ENCODE measurements at regions not wholly inside any gene's neighbourhood (a gene's known extent, or its start where the extent isn't known, plus 50 kb on each side); places are given as distances from the start of the nearest gene placed in this dataset.
"Not testable (repeated sequence)": the region's sequence is repeated elsewhere in the genome, so short reads cannot be mapped to it uniquely, and the experiment has no call there.

GRCh38 chr16:85239239-85239638 lies 127.0 kb upstream of the CIBAR2 start:
- no peak for DNase-seq (ENCODE audit: low read depth in 2 of 2)

GRCh38 chr16:85239871-85240270 lies 127.6 kb upstream of the CIBAR2 start:
- no peak for DNase-seq (ENCODE audit: low read depth in 2 of 2)

- no peak for DNase-seq (ENCODE audit: low read depth in 2 of 2)
Measured at GRCh38 chr16:85240982-85241924, 129.0 kb upstream of the CIBAR2 start.

GRCh38 chr16:85242140-85242539 lies 129.9 kb upstream of the CIBAR2 start:
- DNase-seq (ENCODE audit: low read depth in 2 of 2) = no peak

- DNase-seq (ENCODE audit: low read depth in 2 of 2) = no peak
Measured at GRCh38 chr16:85243308-85243707, 131.0 kb upstream of the CIBAR2 start.

- DNase-seq (ENCODE audit: low read depth in 2 of 2) = not testable (repeated sequence)
Measured at GRCh38 chr16:85244452-85244851, 132.2 kb upstream of the CIBAR2 start.

- DNase-seq (ENCODE audit: low read depth in 2 of 2) = peak in 1 of 2 donors; percentile 5
Measured at GRCh38 chr16:85245307-85246172, 133.3 kb upstream of the CIBAR2 start.

GRCh38 chr16:85246473-85246872 lies 134.2 kb upstream of the CIBAR2 start:
- no peak for DNase-seq (ENCODE audit: low read depth in 2 of 2)

GRCh38 chr16:85246973-85247372 lies 134.7 kb upstream of the CIBAR2 start:
- DNase-seq (ENCODE audit: low read depth in 2 of 2) = no peak

GRCh38 chr16:85248342-85248741 lies 136.1 kb upstream of the CIBAR2 start:
- no peak for DNase-seq (ENCODE audit: low read depth in 2 of 2)

- DNase-seq (ENCODE audit: low read depth in 2 of 2) = no peak
Measured at GRCh38 chr16:85248857-85249256, 136.6 kb upstream of the CIBAR2 start.

- no peak for DNase-seq (ENCODE audit: low read depth in 2 of 2)
Measured at GRCh38 chr16:85249418-85250146, 137.3 kb upstream of the CIBAR2 start.

GRCh38 chr16:85250147-85250463 lies 137.8 kb upstream of the CIBAR2 start:
- DNase-seq (ENCODE audit: low read depth in 2 of 2) = no peak

GRCh38 chr16:85250609-85251223 lies 138.4 kb upstream of the CIBAR2 start:
- no peak for DNase-seq (ENCODE audit: low read depth in 2 of 2)

- DNase-seq (ENCODE audit: low read depth in 2 of 2) = no peak
Measured at GRCh38 chr16:85251225-85251760, 139.0 kb upstream of the CIBAR2 start.

GRCh38 chr16:85252014-85252413 lies 139.7 kb upstream of the CIBAR2 start:
- no peak for DNase-seq (ENCODE audit: low read depth in 2 of 2)

- DNase-seq (ENCODE audit: low read depth in 2 of 2) = no peak
Measured at GRCh38 chr16:85252461-85252860, 140.2 kb upstream of the CIBAR2 start.

GRCh38 chr16:85253084-85253941 lies 141.0 kb upstream of the CIBAR2 start:
- DNase-seq (ENCODE audit: low read depth in 2 of 2) = peak; percentile 11 to 16

- no peak for DNase-seq (ENCODE audit: low read depth in 2 of 2)
Measured at GRCh38 chr16:85254051-85254450, 141.8 kb upstream of the CIBAR2 start.

GRCh38 chr16:85254921-85255320 lies 142.6 kb upstream of the CIBAR2 start:
- no peak for DNase-seq (ENCODE audit: low read depth in 2 of 2)

Measured in stimulated activated CD8-positive, alpha-beta memory T cell treated with anti-CD3 and anti-CD28 coated beads, Interleukin-15, amount 100 ng/mL, for 4 hours (primary cell).